NCI-H82 treated with DMSO at 0.1 percent for 48 hours (cell line): ENCODE measurements at regions not wholly inside any gene's neighbourhood (a gene's known extent, or its start where the extent isn't known, plus 50 kb on each side); places are given as distances from the start of the nearest gene placed in this dataset.
A peak's percentile ranks its signal among the peaks of the same experiment; 100 is the strongest.

Source experiments
- DNase-seq: peaks from one replicate; lab custom pipeline; 2025; ENCODE audit not compliant: unreplicated experiment; lab: John Stamatoyannopoulos, UW

- DNase-seq = no peak
Measured at GRCh38 chr12:93200291-93200917, 177.3 kb upstream of the NUDT4 start.

- no peak for DNase-seq
Measured at GRCh38 chr12:93201990-93202389, 175.7 kb upstream of the NUDT4 start.

- DNase-seq = no peak
Measured at GRCh38 chr12:93202688-93203087, 175.0 kb upstream of the NUDT4 start.

GRCh38 chr12:93203361-93203760, 174.4 kb upstream of the NUDT4 start:
- no peak for DNase-seq

GRCh38 chr12:93204896-93205295, 172.8 kb upstream of the NUDT4 start:
- no peak for DNase-seq

- DNase-seq = peak; percentile 41
Measured at GRCh38 chr12:93205361-93205760, 172.4 kb upstream of the NUDT4 start.

GRCh38 chr12:93208011-93208410, 169.7 kb upstream of the NUDT4 start:
- DNase-seq = no peak

GRCh38 chr12:93214523-93215289, 163.0 kb upstream of the NUDT4 start:
- DNase-seq = no peak

GRCh38 chr12:93215290-93215678, 162.4 kb upstream of the NUDT4 start:
- DNase-seq = no peak

GRCh38 chr12:93219947-93220346, 157.8 kb upstream of the NUDT4 start:
- DNase-seq = peak; percentile 9

- no peak for DNase-seq
Measured at GRCh38 chr12:93221841-93222240, 155.9 kb upstream of the NUDT4 start.

GRCh38 chr12:93223440-93224426, 154.0 kb upstream of the NUDT4 start:
- no peak for DNase-seq

GRCh38 chr12:93225094-93225493, 152.6 kb upstream of the NUDT4 start:
- DNase-seq = no peak

- no peak for DNase-seq
Measured at GRCh38 chr12:93226361-93226760, 151.4 kb upstream of the NUDT4 start.

GRCh38 chr12:93229494-93230325, 148.0 kb upstream of the NUDT4 start:
- no peak for DNase-seq

- no peak for DNase-seq
Measured at GRCh38 chr12:93230326-93230720, 147.4 kb upstream of the NUDT4 start.

- no peak for DNase-seq
Measured at GRCh38 chr12:93231938-93232337, 145.8 kb upstream of the NUDT4 start.

- no peak for DNase-seq
Measured at GRCh38 chr12:93234641-93235040, 143.1 kb upstream of the NUDT4 start.

GRCh38 chr12:93235881-93236280, 141.8 kb upstream of the NUDT4 start:
- no peak for DNase-seq

- no peak for DNase-seq
Measured at GRCh38 chr12:93237235-93237915, 140.3 kb upstream of the NUDT4 start.
